GM12865 (cell line): ENCODE measurements at regions not wholly inside any gene's neighbourhood (a gene's known extent, or its start where the extent isn't known, plus 50 kb on each side); places are given as distances from the start of the nearest gene placed in this dataset.

Source experiments
- DNase-seq: peaks from one replicate; pipeline ENCODE4 v3.0.0; 2010; ENCODE audit warnings: low read depth
- H3K4me3 ChIP-seq: 2 replicates; pipeline ENCODE4 v1.5.1; 2011; ENCODE audit warnings: mild to moderate bottlenecking, low read depth, low read length, control low read depth
- CTCF ChIP-seq: IDR thresholded peaks from 2 replicates; pipeline ENCODE4 v1.5.1; 2011; ENCODE audit warnings: low read length, control low read depth, low read depth, inconsistent platforms; ENCODE audit not compliant: insufficient read depth; ENCODE audit errors: missing control alignments

GRCh38 chr3:96755519-96755918 lies 58.9 kb upstream of the EPHA6 start:
- TF ChIP-seq CTCF: no peak
- no peak for DNase-seq
- no peak overlapping the region for H3K4me3 ChIP-seq

DNA sequence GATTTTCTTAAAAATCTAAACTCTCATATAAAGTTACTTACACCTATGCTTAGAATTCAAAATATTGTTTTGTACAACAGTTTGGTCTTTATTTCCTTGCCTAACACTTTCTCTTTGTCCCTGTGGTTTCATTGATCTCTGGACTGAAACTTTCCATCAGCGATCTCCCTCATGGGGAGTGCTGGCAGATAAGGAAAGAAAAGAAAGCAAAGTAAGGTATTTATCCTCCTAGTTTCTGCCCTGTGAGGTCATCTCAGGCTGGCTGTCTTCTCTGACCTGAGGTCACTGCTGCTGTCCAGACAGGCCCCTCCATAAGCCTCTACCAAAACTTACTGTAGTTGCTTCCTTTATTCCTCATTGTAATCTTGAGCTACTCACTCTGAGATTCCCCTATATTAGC lies 57.9 kb upstream of the EPHA6 start:
- no peak for TF ChIP-seq CTCF
- H3K4me3 ChIP-seq: no peak overlapping the region
- DNase-seq: no peak

DNA sequence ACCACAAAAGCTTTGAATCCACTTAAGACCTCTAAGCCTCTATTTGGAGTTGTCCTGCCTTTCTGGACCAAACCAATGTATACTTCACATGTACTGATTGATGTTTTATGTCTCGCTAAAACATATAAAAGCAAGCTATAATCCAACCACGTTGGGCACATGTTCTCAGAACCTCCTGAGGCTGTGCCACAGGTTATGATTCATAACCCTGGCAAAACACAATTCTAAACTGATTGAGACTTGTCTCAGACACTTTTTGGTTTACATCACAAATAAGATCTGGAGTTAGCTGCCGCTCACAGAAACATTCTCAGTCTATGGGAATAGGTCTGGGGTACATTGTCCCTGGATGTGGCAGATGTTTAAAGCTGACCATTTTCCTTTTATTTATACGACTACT lies 53.4 kb upstream of the EPHA6 start:
- no peak overlapping the region for H3K4me3 ChIP-seq
- DNase-seq: no peak
- no peak for TF ChIP-seq CTCF
